ENCODE measurements at regions not wholly inside any gene's neighbourhood (a gene's known extent, or its start where the extent isn't known, plus 50 kb on each side); places are given as distances from the start of the nearest gene placed in this dataset.

- TF ChIP-seq REST (IDR thresholded peaks at IDR 0.05; ENCODE audit: low read depth, low read length): no peak
- TF ChIP-seq NFIC (IDR thresholded peaks at IDR 0.05; ENCODE audit: borderline replicate concordance): no peak
Observed at GRCh38 chr10:3480990-3481315, 304.1 kb downstream of the KLF6 start (continued).

DNA sequence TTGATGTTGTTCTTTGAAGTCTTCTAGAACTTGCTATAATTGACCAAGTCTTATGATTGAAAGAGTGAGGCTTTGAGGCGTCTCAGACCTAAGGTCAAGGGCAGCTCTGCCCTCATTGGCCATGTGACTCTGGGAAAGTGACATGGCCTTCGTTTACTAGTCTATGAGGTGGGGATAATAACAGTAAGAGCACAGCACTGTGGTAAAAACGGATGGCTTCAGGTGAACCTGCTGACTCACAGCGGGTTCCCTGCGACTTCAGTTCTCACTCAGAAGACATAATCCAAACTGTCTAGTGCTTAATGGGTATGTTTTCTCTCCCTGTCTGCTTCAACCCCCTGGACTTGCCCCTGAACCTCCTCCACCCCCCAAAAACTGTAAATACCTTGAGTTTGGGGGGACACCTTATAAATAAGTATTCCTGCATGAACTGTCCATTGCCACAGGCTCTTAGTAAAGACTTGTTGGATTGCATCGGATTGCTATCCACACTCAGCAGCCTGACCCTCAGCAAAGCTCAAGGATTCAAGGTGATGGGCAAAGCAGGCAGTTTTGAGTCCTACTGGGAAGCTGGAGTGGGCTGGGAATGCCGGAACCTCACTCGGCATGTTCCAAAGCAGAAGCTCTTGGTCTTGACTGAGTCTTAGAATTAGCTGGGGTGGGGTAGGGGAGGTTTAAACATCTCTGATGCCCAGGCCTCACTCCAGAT is 304.6 kb downstream of the KLF6 start:
- Histone ChIP-seq H3K36me3 (replicated peaks in 1 of 2; ENCODE audit: control insufficient read depth in 1 of 2, insufficient read depth in 2 of 2, low read length in 1 of 2) (no peaks in the 10 kb centered on the region), H3K27me3 (ENCODE audit: insufficient read depth) (no peaks in the 10 kb centered on the region), H3K9me2 (no peaks in the 10 kb centered on the region), H3K79me2 (ENCODE audit: insufficient read depth) (no peaks in the 10 kb centered on the region), H3F3A (replicated peaks; ENCODE audit: insufficient read depth) (peaks cover 8% of the 10 kb centered on the region), H4K20me1 (ENCODE audit: insufficient read depth) (no peaks in the 10 kb centered on the region), H3K9me3 (no peaks in the 10 kb centered on the region), H3K4me3 (ENCODE audit: low read depth in 2 of 2, low read length in 1 of 2) (no peak overlapping the region), H3K4me1 (ENCODE audit: control insufficient read depth in 1 of 2, insufficient read depth in 2 of 2, low read depth in 1 of 2, low read length in 1 of 2) (peaks cover 0 to 18% of the 10 kb centered on the region in 2 experiments; a peak in 2 of 4 replicates), H2AFZ (ENCODE audit: low read depth) (no peak overlapping the region), H3K9ac (no peak overlapping the region), H3K27ac (ENCODE audit: low read depth in 2 of 2, low read length in 1 of 2) (no peak overlapping the region), H3K4me2 (no peak overlapping the region)
- WGBS (ENCODE audit: low lambda C conversion rate): 85% methylated on average over 8 of the region's 8 CpGs
- TF ChIP-seq NFIC (IDR thresholded peaks at IDR 0.05; ENCODE audit: borderline replicate concordance) (no peak), TEAD4 (IDR thresholded peaks at IDR 0.05; ENCODE audit: borderline replicate concordance, insufficient read depth) (no peak), SIN3A (IDR thresholded peaks at IDR 0.05; ENCODE audit: borderline replicate concordance, low read depth, low read length) (no peak), USF2 (IDR thresholded peaks at IDR 0.05; ENCODE audit: borderline replicate concordance, low read depth, low read length) (no peak), RAD21 (IDR thresholded peaks at IDR 0.05; ENCODE audit: low read length) (no peak), ELF1 (IDR thresholded peaks at IDR 0.05) (no peak), JUND (IDR thresholded peaks at IDR 0.05) (no peak), EZH2phosphoT487 (IDR thresholded peaks at IDR 0.05; ENCODE audit: borderline replicate concordance, low read depth) (no peak), GABPA (IDR thresholded peaks at IDR 0.05; ENCODE audit: low read depth) (no peak), EP300 (IDR thresholded peaks at IDR 0.05; ENCODE audit: borderline replicate concordance in 1 of 2, low read depth in 1 of 2, low read length in 1 of 2) (no peak), TAF1 (IDR thresholded peaks at IDR 0.05; ENCODE audit: borderline replicate concordance, low read depth, low read length) (no peak), MXI1 (IDR thresholded peaks at IDR 0.05; ENCODE audit: low read depth, low read length) (no peak)
- TF ChIP-seq, protein P1, sequence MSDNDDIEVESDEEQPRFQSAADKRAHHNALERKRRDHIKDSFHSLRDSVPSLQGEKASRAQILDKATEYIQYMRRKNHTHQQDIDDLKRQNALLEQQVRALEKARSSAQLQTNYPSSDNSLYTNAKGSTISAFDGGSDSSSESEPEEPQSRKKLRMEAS (IDR thresholded peaks at IDR 0.05; ENCODE audit: low read depth): no peak
- TF ChIP-seq, protein P2, sequence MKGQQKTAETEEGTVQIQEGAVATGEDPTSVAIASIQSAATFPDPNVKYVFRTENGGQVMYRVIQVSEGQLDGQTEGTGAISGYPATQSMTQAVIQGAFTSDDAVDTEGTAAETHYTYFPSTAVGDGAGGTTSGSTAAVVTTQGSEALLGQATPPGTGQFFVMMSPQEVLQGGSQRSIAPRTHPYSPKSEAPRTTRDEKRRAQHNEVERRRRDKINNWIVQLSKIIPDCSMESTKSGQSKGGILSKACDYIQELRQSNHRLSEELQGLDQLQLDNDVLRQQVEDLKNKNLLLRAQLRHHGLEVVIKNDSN (IDR thresholded peaks at IDR 0.05; ENCODE audit: borderline replicate concordance, low read depth): no peak
- DNase-seq: no peak
- ChIA-PET POLR2A (no interaction called here), CTCF (no interaction called here)

Measured in SK-N-SH (cell line).